Activated naive CD8-positive, alpha-beta T cell treated with anti-CD3 and anti-CD28 coated beads, Interleukin-2, amount 10 ng/mL, durations not matched to agents 7 days and 5 days (primary cell): ENCODE measurements at regions not wholly inside any gene's neighbourhood (a gene's known extent, or its start where the extent isn't known, plus 50 kb on each side); places are given as distances from the start of the nearest gene placed in this dataset.

Experiments used
- ATAC-seq: fragments of 150-1000 bp; cut with Tn5 transposase; one replicate; pipeline ENCODE4 v1.10.0; 2021; ENCODE audit warnings: low read depth, moderate library complexity
- POLR2A ChIA-PET: fragments of 350-600 bp; sonication (Branson Sonifier 250); formaldehyde crosslinking; loops from one replicate; lab custom pipeline; 2021; ENCODE audit warnings: antibody characterized with exemption; lab: Charles Lee
- DNase-seq: peaks from one replicate; pipeline ENCODE4 v3.0.0; 2021
- H3K27ac Mint-ChIP-seq: one replicate; pipeline ENCODE4 v1.8.0; 2022; ENCODE audit warnings: mild to moderate bottlenecking, mixed read lengths
- H3K27me3 Mint-ChIP-seq: one replicate; pipeline ENCODE4 v1.8.0; 2022; ENCODE audit warnings: mild to moderate bottlenecking, moderate library complexity, mixed read lengths
- H3K36me3 Mint-ChIP-seq: one replicate; pipeline ENCODE4 v1.8.0; 2021; ENCODE audit warnings: mild to moderate bottlenecking, mixed read lengths
- H3K4me1 Mint-ChIP-seq: one replicate; pipeline ENCODE4 v1.8.0; 2021; ENCODE audit warnings: mixed read lengths
- H3K4me3 Mint-ChIP-seq: one replicate; pipeline ENCODE4 v1.8.0; 2022; ENCODE audit warnings: mild to moderate bottlenecking, moderate library complexity, mixed read lengths
- H3K9me3 Mint-ChIP-seq: one replicate; pipeline ENCODE4 v1.8.0; 2021; ENCODE audit warnings: mixed read lengths

GRCh38 chr18:27717250-27717649 lies 459.7 kb downstream of the CDH2 start:
- Mint-ChIP-seq H3K27ac (no peak overlapping the region), H3K9me3 (peaks cover 5% of the 10 kb centered on the region), H3K27me3 (no peaks in the 10 kb centered on the region), H3K4me1 (no peaks in the 10 kb centered on the region), H3K36me3 (no peaks in the 10 kb centered on the region), H3K4me3 (no peak overlapping the region)
- POLR2A ChIA-PET, result no interaction called here
- DNase-seq, result no peak
- ATAC-seq, result no peak

GRCh38 chr18:27715751-27716150 lies 461.2 kb downstream of the CDH2 start:
- POLR2A ChIA-PET, result no interaction called here
- H3K9me3 Mint-ChIP-seq, result peaks cover 5% of the 10 kb centered on the region
- H3K4me3 Mint-ChIP-seq, result no peak overlapping the region
- no peak overlapping the region for H3K27ac Mint-ChIP-seq
- DNase-seq (no peak), ATAC-seq (no peak)
- H3K36me3 Mint-ChIP-seq, result no peaks in the 10 kb centered on the region
- no peaks in the 10 kb centered on the region for H3K27me3 Mint-ChIP-seq
- H3K4me1 Mint-ChIP-seq, result no peaks in the 10 kb centered on the region

- POLR2A ChIA-PET, result no interaction called here
- DNase-seq (no peak), ATAC-seq (no peak)
- Mint-ChIP-seq H3K4me3 (no peak overlapping the region), H3K9me3 (peaks cover 7% of the 10 kb centered on the region), H3K27me3 (no peaks in the 10 kb centered on the region), H3K4me1 (no peaks in the 10 kb centered on the region), H3K36me3 (no peaks in the 10 kb centered on the region), H3K27ac (no peak overlapping the region)
These were observed 463.2 kb downstream of the CDH2 start for GRCh38 chr18:27713738-27714095.

GRCh38 chr18:27713037-27713737 lies 463.7 kb downstream of the CDH2 start:
- DNase-seq, result no peak
- no peak overlapping the region for H3K4me3 Mint-ChIP-seq
- POLR2A ChIA-PET, result no interaction called here

GRCh38 chr18:27712066-27712465 lies 464.9 kb downstream of the CDH2 start:
- POLR2A ChIA-PET, result no interaction called here
- Mint-ChIP-seq H3K4me3 (no peak overlapping the region), H3K27me3 (no peaks in the 10 kb centered on the region), H3K27ac (no peak overlapping the region), H3K9me3 (peaks cover 4% of the 10 kb centered on the region), H3K4me1 (no peaks in the 10 kb centered on the region), H3K36me3 (no peaks in the 10 kb centered on the region)
- DNase-seq (no peak), ATAC-seq (no peak)

More at GRCh38 chr18:27713037-27713737, 463.7 kb downstream of the CDH2 start:
- no peak for ATAC-seq
- Mint-ChIP-seq H3K4me1 (no peaks in the 10 kb centered on the region), H3K36me3 (no peaks in the 10 kb centered on the region), H3K27me3 (no peaks in the 10 kb centered on the region), H3K27ac (no peak overlapping the region), H3K9me3 (peaks cover 7% of the 10 kb centered on the region)

GRCh38 chr18:27711382-27711781 lies 465.5 kb downstream of the CDH2 start:
- no peaks in the 10 kb centered on the region for H3K36me3 Mint-ChIP-seq
- no peak for DNase-seq
- H3K27me3 Mint-ChIP-seq, result no peaks in the 10 kb centered on the region
- no peak for ATAC-seq
- no peaks in the 10 kb centered on the region for H3K4me1 Mint-ChIP-seq
- H3K4me3 Mint-ChIP-seq, result no peak overlapping the region
- POLR2A ChIA-PET, result no interaction called here
- H3K9me3 Mint-ChIP-seq, result peaks cover 2% of the 10 kb centered on the region
- no peak overlapping the region for H3K27ac Mint-ChIP-seq

- no peak for DNase-seq
These were observed 467.6 kb downstream of the CDH2 start for GRCh38 chr18:27709344-27709743.

GRCh38 chr18:27707201-27707600 lies 469.7 kb downstream of the CDH2 start:
- POLR2A ChIA-PET, result no interaction called here
- H3K4me3 Mint-ChIP-seq, result no peak overlapping the region
- no peaks in the 10 kb centered on the region for H3K27me3 Mint-ChIP-seq
- H3K27ac Mint-ChIP-seq, result no peak overlapping the region
- no peak for DNase-seq
- peaks cover 7% of the 10 kb centered on the region for H3K9me3 Mint-ChIP-seq
- H3K36me3 Mint-ChIP-seq, result no peaks in the 10 kb centered on the region
- no peaks in the 10 kb centered on the region for H3K4me1 Mint-ChIP-seq
- no peak for ATAC-seq

More at GRCh38 chr18:27709344-27709743, 467.6 kb downstream of the CDH2 start:
- Mint-ChIP-seq H3K4me3 (no peak overlapping the region), H3K4me1 (no peaks in the 10 kb centered on the region), H3K36me3 (no peaks in the 10 kb centered on the region), H3K27ac (no peak overlapping the region), H3K27me3 (no peaks in the 10 kb centered on the region), H3K9me3 (peaks cover 2% of the 10 kb centered on the region)
- no peak for ATAC-seq
- POLR2A ChIA-PET, result no interaction called here

GRCh38 chr18:27704736-27705361 lies 472.1 kb downstream of the CDH2 start:
- H3K4me1 Mint-ChIP-seq, result no peaks in the 10 kb centered on the region
- ATAC-seq (no peak), DNase-seq (no peak)
- no peaks in the 10 kb centered on the region for H3K36me3 Mint-ChIP-seq
- POLR2A ChIA-PET, result no interaction called here
- H3K4me3 Mint-ChIP-seq, result no peak overlapping the region
- no peaks in the 10 kb centered on the region for H3K27me3 Mint-ChIP-seq
- H3K27ac Mint-ChIP-seq, result no peak overlapping the region
- H3K9me3 Mint-ChIP-seq, result peaks cover 5% of the 10 kb centered on the region

- peaks cover 8% of the 10 kb centered on the region for H3K9me3 Mint-ChIP-seq
- no peak overlapping the region for H3K4me3 Mint-ChIP-seq
- no peak overlapping the region for H3K27ac Mint-ChIP-seq
- H3K36me3 Mint-ChIP-seq, result no peaks in the 10 kb centered on the region
- ATAC-seq (no peak), DNase-seq (no peak)
- H3K27me3 Mint-ChIP-seq, result no peaks in the 10 kb centered on the region
- no peaks in the 10 kb centered on the region for H3K4me1 Mint-ChIP-seq
- POLR2A ChIA-PET, result no interaction called here
These were observed 477.8 kb downstream of the CDH2 start for GRCh38 chr18:27699137-27699536.

- H3K36me3 Mint-ChIP-seq, result no peaks in the 10 kb centered on the region
- H3K27ac Mint-ChIP-seq, result no peak overlapping the region
- peaks cover 3% of the 10 kb centered on the region for H3K9me3 Mint-ChIP-seq
- DNase-seq (no peak), ATAC-seq (no peak)
- H3K4me3 Mint-ChIP-seq, result no peak overlapping the region
- H3K4me1 Mint-ChIP-seq, result no peaks in the 10 kb centered on the region
- POLR2A ChIA-PET, result no interaction called here
- H3K27me3 Mint-ChIP-seq, result no peaks in the 10 kb centered on the region
These were observed 480.8 kb downstream of the CDH2 start for GRCh38 chr18:27696148-27696547.

- Mint-ChIP-seq H3K4me1 (no peaks in the 10 kb centered on the region), H3K27ac (no peak overlapping the region), H3K27me3 (no peaks in the 10 kb centered on the region), H3K4me3 (no peak overlapping the region), H3K9me3 (peaks cover 3% of the 10 kb centered on the region), H3K36me3 (no peaks in the 10 kb centered on the region)
- ATAC-seq (no peak), DNase-seq (no peak)
- POLR2A ChIA-PET, result no interaction called here
These were observed 481.4 kb downstream of the CDH2 start for GRCh38 chr18:27695503-27695902.

- POLR2A ChIA-PET, result no interaction called here
- no peak overlapping the region for H3K27ac Mint-ChIP-seq
- peaks cover 3% of the 10 kb centered on the region for H3K9me3 Mint-ChIP-seq
- H3K4me1 Mint-ChIP-seq, result no peaks in the 10 kb centered on the region
- DNase-seq, result no peak
- H3K36me3 Mint-ChIP-seq, result no peaks in the 10 kb centered on the region
- no peak for ATAC-seq
- no peaks in the 10 kb centered on the region for H3K27me3 Mint-ChIP-seq
- H3K4me3 Mint-ChIP-seq, result no peak overlapping the region
These were observed 481.9 kb downstream of the CDH2 start for GRCh38 chr18:27695052-27695451.

- peaks cover 2% of the 10 kb centered on the region for H3K9me3 Mint-ChIP-seq
- H3K4me3 Mint-ChIP-seq, result no peak overlapping the region
- H3K27me3 Mint-ChIP-seq, result no peaks in the 10 kb centered on the region
- POLR2A ChIA-PET, result no interaction called here
- ATAC-seq (no peak), DNase-seq (no peak)
- no peak overlapping the region for H3K27ac Mint-ChIP-seq
- H3K36me3 Mint-ChIP-seq, result no peaks in the 10 kb centered on the region
- H3K4me1 Mint-ChIP-seq, result no peaks in the 10 kb centered on the region
These were observed 488.3 kb downstream of the CDH2 start for GRCh38 chr18:27688581-27688980.
